Loucy (cell line): ENCODE measurements at regions not wholly inside any gene's neighbourhood (a gene's known extent, or its start where the extent isn't known, plus 50 kb on each side); places are given as distances from the start of the nearest gene placed in this dataset.

Source experiments
- EZH2phosphoT487 ChIP-seq: fragments of 200-600 bp; IDR thresholded peaks from 2 replicates; pipeline ENCODE4 v1.6.1; 2018; ENCODE audit warnings: antibody characterized with exemption, mild to moderate bottlenecking, moderate library complexity, borderline replicate concordance
- TF ChIP-seq, protein P1 (sequence below): fragments of 200-600 bp; sonication (generic); conservative IDR thresholded peaks from 2 replicates; pipeline ENCODE4 v1.5.1; 2014; ENCODE audit warnings: mild to moderate bottlenecking, antibody characterized with exemption, low read length

DNA sequence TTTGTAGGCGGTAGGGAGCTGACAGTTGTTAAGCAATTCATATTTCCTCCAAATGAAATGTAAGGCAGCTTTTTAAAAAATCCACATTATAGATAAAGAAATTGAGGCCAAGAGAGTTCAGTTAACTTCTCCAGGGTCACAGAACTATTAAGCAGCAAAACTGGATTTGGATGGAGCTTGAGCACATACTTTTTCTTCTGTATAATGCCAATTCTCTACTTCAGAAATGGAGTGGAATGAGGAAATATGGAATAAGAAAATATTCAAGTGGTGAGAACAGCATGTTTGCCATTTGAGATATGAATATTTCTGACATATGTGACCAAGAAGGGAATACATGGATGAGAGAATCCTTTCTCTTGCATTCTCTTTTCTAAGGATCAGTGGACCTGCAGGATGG lies 233.1 kb downstream of the FOXG1 start:
- TF ChIP-seq, protein P1, sequence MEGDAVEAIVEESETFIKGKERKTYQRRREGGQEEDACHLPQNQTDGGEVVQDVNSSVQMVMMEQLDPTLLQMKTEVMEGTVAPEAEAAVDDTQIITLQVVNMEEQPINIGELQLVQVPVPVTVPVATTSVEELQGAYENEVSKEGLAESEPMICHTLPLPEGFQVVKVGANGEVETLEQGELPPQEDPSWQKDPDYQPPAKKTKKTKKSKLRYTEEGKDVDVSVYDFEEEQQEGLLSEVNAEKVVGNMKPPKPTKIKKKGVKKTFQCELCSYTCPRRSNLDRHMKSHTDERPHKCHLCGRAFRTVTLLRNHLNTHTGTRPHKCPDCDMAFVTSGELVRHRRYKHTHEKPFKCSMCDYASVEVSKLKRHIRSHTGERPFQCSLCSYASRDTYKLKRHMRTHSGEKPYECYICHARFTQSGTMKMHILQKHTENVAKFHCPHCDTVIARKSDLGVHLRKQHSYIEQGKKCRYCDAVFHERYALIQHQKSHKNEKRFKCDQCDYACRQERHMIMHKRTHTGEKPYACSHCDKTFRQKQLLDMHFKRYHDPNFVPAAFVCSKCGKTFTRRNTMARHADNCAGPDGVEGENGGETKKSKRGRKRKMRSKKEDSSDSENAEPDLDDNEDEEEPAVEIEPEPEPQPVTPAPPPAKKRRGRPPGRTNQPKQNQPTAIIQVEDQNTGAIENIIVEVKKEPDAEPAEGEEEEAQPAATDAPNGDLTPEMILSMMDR, result no peak
- no peak for TF ChIP-seq EZH2phosphoT487
